ENCODE measurements at regions not wholly inside any gene's neighbourhood (a gene's known extent, or its start where the extent isn't known, plus 50 kb on each side); places are given as distances from the start of the nearest gene placed in this dataset.

DNA sequence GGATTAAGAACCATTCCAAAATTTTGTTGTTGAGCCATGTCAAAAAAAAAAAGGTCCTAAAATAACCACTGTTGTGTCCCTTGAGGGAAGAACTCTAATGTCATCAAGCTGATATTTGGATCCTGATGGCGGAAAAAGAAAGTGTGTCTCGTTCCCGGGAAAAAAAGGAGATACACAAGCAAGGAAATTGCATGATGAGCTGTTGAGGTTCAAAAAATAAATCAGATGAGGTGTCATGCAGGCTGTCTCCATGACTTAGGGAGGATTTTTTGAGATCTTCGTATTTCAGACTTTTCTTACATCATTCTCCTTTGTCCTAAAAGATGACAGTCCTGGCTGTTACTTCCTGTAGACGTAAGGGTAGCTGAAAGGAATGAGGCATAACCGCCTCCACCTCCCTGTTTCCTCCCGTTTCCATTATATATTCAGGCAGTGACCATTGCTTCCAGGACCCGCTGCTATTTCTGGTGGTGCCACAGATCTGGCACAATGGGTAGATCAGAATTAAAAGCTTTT lies 117.3 kb upstream of the TNFAIP3 start:
- TF ChIP-seq, protein P1, sequence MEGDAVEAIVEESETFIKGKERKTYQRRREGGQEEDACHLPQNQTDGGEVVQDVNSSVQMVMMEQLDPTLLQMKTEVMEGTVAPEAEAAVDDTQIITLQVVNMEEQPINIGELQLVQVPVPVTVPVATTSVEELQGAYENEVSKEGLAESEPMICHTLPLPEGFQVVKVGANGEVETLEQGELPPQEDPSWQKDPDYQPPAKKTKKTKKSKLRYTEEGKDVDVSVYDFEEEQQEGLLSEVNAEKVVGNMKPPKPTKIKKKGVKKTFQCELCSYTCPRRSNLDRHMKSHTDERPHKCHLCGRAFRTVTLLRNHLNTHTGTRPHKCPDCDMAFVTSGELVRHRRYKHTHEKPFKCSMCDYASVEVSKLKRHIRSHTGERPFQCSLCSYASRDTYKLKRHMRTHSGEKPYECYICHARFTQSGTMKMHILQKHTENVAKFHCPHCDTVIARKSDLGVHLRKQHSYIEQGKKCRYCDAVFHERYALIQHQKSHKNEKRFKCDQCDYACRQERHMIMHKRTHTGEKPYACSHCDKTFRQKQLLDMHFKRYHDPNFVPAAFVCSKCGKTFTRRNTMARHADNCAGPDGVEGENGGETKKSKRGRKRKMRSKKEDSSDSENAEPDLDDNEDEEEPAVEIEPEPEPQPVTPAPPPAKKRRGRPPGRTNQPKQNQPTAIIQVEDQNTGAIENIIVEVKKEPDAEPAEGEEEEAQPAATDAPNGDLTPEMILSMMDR (IDR thresholded peaks at IDR 0.05), result no peak
- TF ChIP-seq EZH2 (IDR thresholded peaks at IDR 0.05; ENCODE audit: borderline replicate concordance, insufficient read depth, low read depth, low read length, poor library complexity, severe bottlenecking), result no peak
